Body of pancreas (tissue), 4 donors: ENCODE measurements at regions not wholly inside any gene's neighbourhood (a gene's known extent, or its start where the extent isn't known, plus 50 kb on each side); places are given as distances from the start of the nearest gene placed in this dataset.

Source experiments
- CTCF ChIP-seq, 7 experiments: fragments of 450-650 bp in 4 of 7; fragments of 200-600 bp in 3 of 7; sonication (generic) in 3 of 7; IDR thresholded peaks; one replicate each; pipeline ENCODE4 v1.5.1; 2016 to 2019; ENCODE audit warnings: antibody characterized with exemption in 7 of 7
- POLR2A ChIP-seq, 3 donors: fragments of 450-650 bp; IDR thresholded peaks; one replicate each; pipeline ENCODE4 v1.6.1; 2016; ENCODE audit warnings: antibody characterized with exemption in 3 of 3, mild to moderate bottlenecking in 2 of 3

GRCh38 chr2:125576558-125576957, 1079.4 kb upstream of the GYPC start:
- TF ChIP-seq CTCF (IDR thresholded peaks at IDR 0.05) (no peak), POLR2A (IDR thresholded peaks at IDR 0.05) (no peak)
